HT-29 (cell line): ENCODE measurements at regions not wholly inside any gene's neighbourhood (a gene's known extent, or its start where the extent isn't known, plus 50 kb on each side); places are given as distances from the start of the nearest gene placed in this dataset.

Experiments used
- DNase-seq: peaks from one replicate; pipeline ENCODE4 v3.0.0-alpha.2; 2015; ENCODE audit warnings: low spot score

GRCh38 chr15:23514484-23514883 lies 51.0 kb upstream of the MKRN3 start:
- no peak for DNase-seq

GRCh38 chr15:23506762-23507161 lies 58.7 kb upstream of the MKRN3 start:
- no peak for DNase-seq

- DNase-seq, result no peak
Measured at GRCh38 chr15:23503980-23504379, 56.9 kb upstream of the GOLGA6L2 start.

- DNase-seq, result no peak
Measured at GRCh38 chr15:23503576-23503975, 56.5 kb upstream of the GOLGA6L2 start.

GRCh38 chr15:23497710-23498111 lies 50.7 kb upstream of the GOLGA6L2 start:
- peak; percentile 47 for DNase-seq
